Fibroblast of villous mesenchyme (primary cell): ENCODE measurements at regions not wholly inside any gene's neighbourhood (a gene's known extent, or its start where the extent isn't known, plus 50 kb on each side); places are given as distances from the start of the nearest gene placed in this dataset.

ENCODE experiments used
- DNase-seq: peaks from one replicate; pipeline ENCODE4 v3.0.0-alpha.2; 2010; ENCODE audit warnings: low read depth
- H3K4me3 ChIP-seq: 2 replicates; pipeline ENCODE4 v1.5.1; 2011; ENCODE audit warnings: low read depth, mild to moderate bottlenecking, low read length
- TF ChIP-seq, protein P1 (sequence below): IDR thresholded peaks from 2 replicates; pipeline ENCODE4 v1.5.1; 2012; ENCODE audit warnings: low read depth, mild to moderate bottlenecking, low read length; ENCODE audit not compliant: insufficient read depth

DNA sequence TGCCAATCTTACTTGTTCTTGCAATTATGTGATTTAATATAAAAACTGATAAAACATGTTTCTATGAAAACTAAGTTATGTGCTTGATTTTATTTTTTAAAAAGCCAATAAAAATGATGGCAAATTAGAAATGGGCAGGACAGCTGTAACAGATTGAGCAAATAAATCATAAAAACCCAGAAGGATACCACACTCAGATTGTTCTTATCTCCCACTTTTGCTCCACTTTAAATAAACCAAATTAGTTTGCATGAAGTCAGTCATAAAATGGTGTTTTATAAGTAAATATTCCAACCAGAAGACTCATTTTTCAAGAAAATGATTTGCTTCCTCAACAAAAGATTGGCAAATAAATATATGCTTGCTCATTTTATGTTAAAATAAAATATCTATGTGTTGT lies 307.9 kb upstream of the G2E3 start:
- H3K4me3 ChIP-seq, result no peak overlapping the region
- DNase-seq, result no peak
- TF ChIP-seq, protein P1, sequence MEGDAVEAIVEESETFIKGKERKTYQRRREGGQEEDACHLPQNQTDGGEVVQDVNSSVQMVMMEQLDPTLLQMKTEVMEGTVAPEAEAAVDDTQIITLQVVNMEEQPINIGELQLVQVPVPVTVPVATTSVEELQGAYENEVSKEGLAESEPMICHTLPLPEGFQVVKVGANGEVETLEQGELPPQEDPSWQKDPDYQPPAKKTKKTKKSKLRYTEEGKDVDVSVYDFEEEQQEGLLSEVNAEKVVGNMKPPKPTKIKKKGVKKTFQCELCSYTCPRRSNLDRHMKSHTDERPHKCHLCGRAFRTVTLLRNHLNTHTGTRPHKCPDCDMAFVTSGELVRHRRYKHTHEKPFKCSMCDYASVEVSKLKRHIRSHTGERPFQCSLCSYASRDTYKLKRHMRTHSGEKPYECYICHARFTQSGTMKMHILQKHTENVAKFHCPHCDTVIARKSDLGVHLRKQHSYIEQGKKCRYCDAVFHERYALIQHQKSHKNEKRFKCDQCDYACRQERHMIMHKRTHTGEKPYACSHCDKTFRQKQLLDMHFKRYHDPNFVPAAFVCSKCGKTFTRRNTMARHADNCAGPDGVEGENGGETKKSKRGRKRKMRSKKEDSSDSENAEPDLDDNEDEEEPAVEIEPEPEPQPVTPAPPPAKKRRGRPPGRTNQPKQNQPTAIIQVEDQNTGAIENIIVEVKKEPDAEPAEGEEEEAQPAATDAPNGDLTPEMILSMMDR, result no peak

DNA sequence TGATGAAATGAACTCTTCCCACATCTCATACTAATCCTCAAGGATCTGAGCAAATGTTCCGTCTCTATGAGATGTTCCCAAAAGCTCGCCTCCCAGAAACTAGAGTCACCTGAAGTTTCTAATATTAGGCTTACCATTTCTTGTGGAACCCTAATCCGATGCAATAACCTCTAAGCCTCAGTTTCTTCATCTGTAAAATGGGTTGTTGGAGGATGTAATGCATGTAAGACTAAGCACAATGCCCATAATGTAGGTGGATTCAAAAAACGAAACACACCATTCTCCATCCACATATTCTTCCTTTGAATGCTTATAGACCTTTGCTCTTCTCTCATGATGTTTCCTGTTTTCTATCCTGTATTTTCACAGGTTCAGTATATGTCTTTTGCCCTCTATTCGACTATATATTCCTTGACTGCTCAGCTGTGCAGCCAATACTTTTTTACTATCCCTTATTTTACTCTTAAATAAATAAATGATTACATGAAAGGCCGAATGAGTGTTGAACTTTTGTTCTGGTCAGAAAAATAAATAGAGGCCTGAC lies 307.3 kb upstream of the G2E3 start:
- TF ChIP-seq, protein P1, result no peak
- no peak for DNase-seq
- no peak overlapping the region for H3K4me3 ChIP-seq

DNA sequence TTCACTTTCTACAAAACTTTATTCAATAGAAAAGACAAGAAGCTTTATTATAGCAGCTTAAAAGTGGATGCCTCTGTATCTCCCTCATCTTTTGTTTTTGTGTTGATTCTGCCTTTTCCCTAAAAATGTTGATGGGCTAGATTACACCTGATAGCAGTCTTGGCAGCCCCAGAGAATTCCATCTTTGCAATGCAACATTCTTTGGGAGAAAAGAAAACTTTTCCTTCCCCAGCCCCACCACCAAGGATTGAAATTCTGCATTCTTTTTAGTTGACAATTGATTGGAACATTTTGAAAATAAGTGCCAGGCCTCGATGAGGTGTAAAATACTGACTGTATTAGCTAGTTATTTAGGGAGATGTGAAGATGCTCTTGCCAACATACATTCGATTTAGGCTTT lies 306.8 kb upstream of the G2E3 start:
- no peak for DNase-seq
- TF ChIP-seq, protein P1, result no peak
- no peak overlapping the region for H3K4me3 ChIP-seq

GRCh38 chr14:30252783-30253674 lies 305.9 kb upstream of the G2E3 start:
- no peak for DNase-seq
- H3K4me3 ChIP-seq, result no peak overlapping the region
- TF ChIP-seq, protein P1, result no peak

DNA sequence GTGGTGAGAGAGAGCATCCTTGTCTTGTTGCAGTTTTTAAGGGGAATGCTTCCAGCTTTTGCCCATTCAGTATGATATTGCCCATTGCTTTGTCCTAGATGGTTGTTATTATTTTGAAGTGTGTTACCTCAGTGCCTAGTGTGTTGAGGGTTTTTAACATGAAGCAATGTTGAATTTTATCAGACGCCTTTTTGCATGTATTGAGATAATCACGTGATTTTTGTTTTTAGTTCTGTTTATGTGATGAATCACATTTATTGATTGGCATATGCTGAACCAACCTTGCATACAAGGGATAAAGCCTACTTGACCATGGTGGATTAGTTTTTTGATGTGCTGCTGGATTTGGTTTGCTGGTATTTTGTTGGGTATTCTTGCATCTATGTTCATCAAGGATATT lies 302.3 kb upstream of the G2E3 start:
- TF ChIP-seq, protein P1, result no peak
- no peak overlapping the region for H3K4me3 ChIP-seq
- DNase-seq, result no peak

DNA sequence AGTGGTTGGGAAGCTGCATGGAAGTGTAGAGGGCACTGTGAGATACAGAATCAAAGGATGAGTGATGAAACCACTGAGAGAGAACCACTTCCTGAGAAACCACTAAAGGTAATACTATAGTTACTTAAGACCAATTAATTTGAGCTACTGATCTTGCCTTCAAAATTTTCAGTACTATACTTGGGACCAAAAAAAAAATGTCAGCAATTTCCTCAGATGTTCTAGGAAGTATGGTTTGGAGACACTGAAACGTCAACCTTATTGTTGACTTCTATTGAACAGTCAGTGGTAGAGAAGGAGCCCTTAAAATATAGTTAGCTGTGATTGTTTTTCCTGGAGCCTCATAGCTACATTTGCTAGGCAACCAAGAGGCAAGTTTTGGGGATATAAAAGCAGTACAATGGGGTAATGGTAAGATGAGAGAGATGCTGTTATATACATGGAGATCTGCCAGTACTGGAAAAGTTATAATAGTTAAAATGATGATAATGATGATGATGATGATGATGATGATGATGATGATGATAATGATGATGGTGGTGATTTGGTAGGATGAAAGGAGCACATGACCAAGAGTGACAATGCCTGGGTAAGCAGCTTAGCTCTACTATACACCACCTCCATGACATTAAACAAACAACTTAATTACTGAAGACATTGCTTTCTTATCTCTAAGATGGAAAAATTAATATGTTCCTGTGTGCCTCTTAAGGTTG lies 300.9 kb upstream of the G2E3 start:
- TF ChIP-seq, protein P1, result no peak
- DNase-seq, result no peak
- H3K4me3 ChIP-seq, result no peak overlapping the region
